GM12892 (cell line): ENCODE measurements at regions not wholly inside any gene's neighbourhood (a gene's known extent, or its start where the extent isn't known, plus 50 kb on each side); places are given as distances from the start of the nearest gene placed in this dataset.

Experiments used
- POLR2A ChIP-seq: IDR thresholded peaks from 2 replicates; pipeline ENCODE4 v1.6.1; 2011; ENCODE audit warnings: low read depth, low read length, control low read depth
- TAF1 ChIP-seq: IDR thresholded peaks from 2 replicates; pipeline ENCODE4 v1.6.1; 2011; ENCODE audit warnings: low read depth, mild to moderate bottlenecking, control low read depth, low read length, borderline replicate concordance

DNA sequence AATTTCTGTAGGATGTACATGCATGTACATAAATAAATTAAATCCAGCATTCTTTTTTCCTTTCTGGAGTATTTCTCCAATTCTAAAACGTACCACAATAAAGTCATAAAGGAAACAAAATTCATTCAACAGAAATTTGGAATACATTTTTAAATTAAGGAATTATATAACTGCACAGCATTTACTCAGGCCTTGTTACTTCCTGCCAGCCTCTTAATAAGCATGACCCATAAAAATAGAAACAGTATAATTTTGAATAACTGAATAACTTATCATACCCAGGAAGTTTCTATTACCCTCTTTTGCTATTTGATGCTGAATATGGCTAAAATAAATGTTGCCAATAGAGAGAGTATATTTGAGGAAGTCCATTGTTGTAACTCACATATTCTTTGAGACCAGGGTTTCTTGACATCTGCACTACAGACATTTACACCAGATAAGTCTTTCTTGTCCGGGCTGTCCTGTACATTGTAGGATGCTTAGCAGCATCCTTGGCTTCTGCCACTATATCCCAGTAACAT is 178.2 kb downstream of the KLF12 start:
- no peak for TF ChIP-seq POLR2A
- no peak for TF ChIP-seq TAF1
